SK-N-SH (cell line): ENCODE measurements at regions not wholly inside any gene's neighbourhood (a gene's known extent, or its start where the extent isn't known, plus 50 kb on each side); places are given as distances from the start of the nearest gene placed in this dataset.

Experiments
- CTCF ChIA-PET: fragments of 300-600, 350-600 bp; formaldehyde crosslinking; extraction: SDS; loops from one replicate; lab custom pipeline; 2021; lab: Yijun Ruan, JAX
- POLR2A ChIA-PET: fragments of 350-600 bp; sonication (Branson Sonifier 250); formaldehyde crosslinking; extraction: SDS; loops from one replicate; lab custom pipeline; 2020; ENCODE audit warnings: antibody characterized with exemption, inconsistent platforms; lab: Yijun Ruan, JAX
- DNase-seq: peaks from one replicate; pipeline ENCODE4 v3.0.0; 2012
- H2AFZ ChIP-seq: fragments of 200-600 bp; sonication (generic); 2 replicates; pipeline ENCODE4 v1.8.1; 2016; ENCODE audit warnings: antibody characterized with exemption, mild to moderate bottlenecking, low read depth
- H3F3A ChIP-seq: fragments of 200-600 bp; sonication (generic); replicated peaks from 2 replicates; pipeline ENCODE3; 2016; ENCODE audit warnings: antibody characterized with exemption, mild to moderate bottlenecking; ENCODE audit not compliant: insufficient read depth
- H3K27ac ChIP-seq, 2 experiments: fragments of 200-500 bp in 1 of 2; fragments of 200-600 bp in 1 of 2; sonication (Bioruptor generic) in 1 of 2; sonication (generic), shearing (Covaris generic) in 1 of 2; 2 replicates each; pipeline versions ENCODE4 v1.5.1 to v1.6.1; 2014 to 2016; ENCODE audit warnings: low read depth in 2 of 2, inconsistent platforms in 1 of 2, low read length in 1 of 2, mild to moderate bottlenecking in 1 of 2, mixed read lengths in 1 of 2
- H3K27me3 ChIP-seq: fragments of 200-600 bp; sonication (generic), shearing (Covaris generic); 2 replicates; pipeline ENCODE4 v1.6.1; 2016; ENCODE audit warnings: mixed run types; ENCODE audit not compliant: insufficient read depth
- H3K36me3 ChIP-seq, 2 experiments: fragments of 200-500 bp in 1 of 2; fragments of 200-600 bp in 1 of 2; sonication (Bioruptor generic) in 1 of 2; sonication (generic) in 1 of 2; replicated peaks in 1 of 2; 2 replicates each; pipeline versions ENCODE3 to v1.5.1; 2014 to 2016; ENCODE audit warnings: low read length in 1 of 2, mild to moderate bottlenecking in 1 of 2; ENCODE audit not compliant: insufficient read depth in 2 of 2, control insufficient read depth in 1 of 2
- H3K4me1 ChIP-seq, 2 experiments: fragments of 200-500 bp in 1 of 2; fragments of 200-600 bp in 1 of 2; sonication (Bioruptor generic) in 1 of 2; sonication (generic), shearing (Covaris generic) in 1 of 2; 2 replicates each; pipeline versions ENCODE4 v1.5.1 to v1.6.1; 2014 to 2016; ENCODE audit warnings: low read depth in 1 of 2, low read length in 1 of 2, mixed run types in 1 of 2; ENCODE audit not compliant: insufficient read depth in 2 of 2, control insufficient read depth in 1 of 2
- H3K4me2 ChIP-seq: fragments of 200-600 bp; sonication (generic), shearing (Covaris generic); 2 replicates; pipeline ENCODE4 v1.6.1; 2017; ENCODE audit warnings: mixed run types
- H3K4me3 ChIP-seq, 2 experiments: fragments of 200-500 bp in 1 of 2; fragments of 200-600 bp in 1 of 2; sonication (Bioruptor generic) in 1 of 2; sonication (generic), shearing (Covaris generic) in 1 of 2; 2 replicates each; pipeline versions ENCODE4 v1.5.1 to v1.8.1; 2014 to 2016; ENCODE audit warnings: low read depth in 2 of 2, inconsistent platforms in 1 of 2, low read length in 1 of 2, mild to moderate bottlenecking in 1 of 2, mixed read lengths in 1 of 2, moderate library complexity in 1 of 2
- H3K79me2 ChIP-seq: fragments of 200-600 bp; sonication (generic); 2 replicates; pipeline ENCODE4 v1.8.1; 2017; ENCODE audit warnings: mild to moderate bottlenecking; ENCODE audit not compliant: insufficient read depth
- H3K9ac ChIP-seq: fragments of 200-600 bp; sonication (generic); 2 replicates; pipeline ENCODE4 v1.6.1; 2017; ENCODE audit warnings: mixed run types
- H3K9me2 ChIP-seq: fragments of 200-600 bp; sonication (generic); 2 replicates; pipeline ENCODE4 v1.6.1; 2017; ENCODE audit warnings: mixed run types
- H3K9me3 ChIP-seq: fragments of 200-600 bp; sonication (generic); 2 replicates; pipeline ENCODE4 v1.6.1; 2017; ENCODE audit warnings: mixed run types, mild to moderate bottlenecking, moderate library complexity
- H4K20me1 ChIP-seq: fragments of 200-600 bp; sonication (generic); 2 replicates; pipeline ENCODE4 v1.6.1; 2017; ENCODE audit warnings: mild to moderate bottlenecking, mixed run types; ENCODE audit not compliant: insufficient read depth
- EP300 ChIP-seq, 2 experiments: IDR thresholded peaks; 2 replicates each; pipeline versions ENCODE4 v1.4.0 to v1.6.1; 2012; ENCODE audit warnings: borderline replicate concordance in 1 of 2, low read depth in 1 of 2, low read length in 1 of 2
- EZH2phosphoT487 ChIP-seq: fragments of 200-600 bp; sonication (generic); IDR thresholded peaks from 2 replicates; pipeline ENCODE4 v1.6.1; 2017; ENCODE audit warnings: low read depth, mixed run types, mild to moderate bottlenecking, antibody characterized with exemption, moderate library complexity, borderline replicate concordance
- FOXM1 ChIP-seq: IDR thresholded peaks from 2 replicates; pipeline ENCODE4 v1.4.0; 2012; ENCODE audit warnings: low read depth, mild to moderate bottlenecking
- JUND ChIP-seq: IDR thresholded peaks from 2 replicates; pipeline ENCODE4 v1.4.0; 2012
- MXI1 ChIP-seq: IDR thresholded peaks from 2 replicates; pipeline ENCODE4 v1.6.1; 2012; ENCODE audit warnings: mild to moderate bottlenecking, low read depth, low read length, improper control_type of control experiment
- NFIC ChIP-seq: IDR thresholded peaks from 2 replicates; pipeline ENCODE4 v1.4.0; 2012; ENCODE audit warnings: borderline replicate concordance
- POLR2AphosphoS5 ChIP-seq: IDR thresholded peaks from 2 replicates; pipeline ENCODE4 v1.6.1; 2012; ENCODE audit warnings: low read depth, low read length
- RAD21 ChIP-seq: IDR thresholded peaks from 2 replicates; pipeline ENCODE4 v1.6.1; 2012; ENCODE audit warnings: mild to moderate bottlenecking, low read length
- REST ChIP-seq: IDR thresholded peaks from 2 replicates; pipeline ENCODE4 v1.6.1; 2012; ENCODE audit warnings: mild to moderate bottlenecking, low read depth, low read length, moderate library complexity
- RFX5 ChIP-seq: IDR thresholded peaks from 2 replicates; pipeline ENCODE4 v1.6.1; 2012; ENCODE audit warnings: mild to moderate bottlenecking, improper control_type of control experiment, low read length
- RXRA ChIP-seq: IDR thresholded peaks from 2 replicates; pipeline ENCODE4 v1.4.0; 2012; ENCODE audit warnings: low read depth, mild to moderate bottlenecking, borderline replicate concordance
- SMC3 ChIP-seq: IDR thresholded peaks from 2 replicates; pipeline ENCODE4 v1.6.1; 2012; ENCODE audit warnings: low read depth, low read length, improper control_type of control experiment
- TAF1 ChIP-seq: IDR thresholded peaks from 2 replicates; pipeline ENCODE4 v1.6.1; 2012; ENCODE audit warnings: low read depth, mild to moderate bottlenecking, low read length, moderate library complexity, borderline replicate concordance
- USF1 ChIP-seq: IDR thresholded peaks from 2 replicates; pipeline ENCODE4 v1.4.0; 2012; ENCODE audit warnings: low read depth, borderline replicate concordance
- USF2 ChIP-seq: fragments of 150-350 bp; IDR thresholded peaks from 2 replicates; pipeline ENCODE4 v1.6.1; 2017; ENCODE audit warnings: antibody characterized with exemption, low read length, low read depth, borderline replicate concordance
- YY1 ChIP-seq: IDR thresholded peaks from 2 replicates; pipeline ENCODE4 v1.4.0; 2012; ENCODE audit warnings: low read depth, mild to moderate bottlenecking
- WGBS: methylation state at CpG from one replicate; pipeline ENCODE4 v1.1.6; 2017; ENCODE audit warnings: low lambda C conversion rate; 5-methylcytosine and 5-hydroxymethylcytosine counted together

- Histone ChIP-seq H3K4me1 (peaks cover 0 to 14% of the 10 kb centered on the region in 2 experiments; a peak in 1 of 4 replicates), H3K4me2 (no peak overlapping the region), H3K9me3 (no peaks in the 10 kb centered on the region), H4K20me1 (no peaks in the 10 kb centered on the region), H3K9ac (no peak overlapping the region), H3K36me3 (no peaks in the 10 kb centered on the region), H3K79me2 (no peaks in the 10 kb centered on the region), H3K27ac (no peak overlapping the region), H3K9me2 (no peaks in the 10 kb centered on the region), H3K4me3 (no peak overlapping the region), H3K27me3 (no peaks in the 10 kb centered on the region), H3F3A (no peaks in the 10 kb centered on the region), H2AFZ (no peak overlapping the region)
- TF ChIP-seq JUND (no peak), RXRA (0 out of 2 replicates have a peak, but pooled peaks have one; percentile 7)
- WGBS: 87% methylated on average over 6 of the region's 6 CpGs
- CTCF ChIA-PET: interaction anchor here (1.5 to 2.4 kb wide), 3 partner anchors 33 to 39 kb away, joined by 3 to 9 read pairs (median 6); no protein-coding TSS in a partner anchor
- DNase-seq: no peak
- POLR2A ChIA-PET: no interaction called here
Measured at GRCh38 chr1:94299627-94300553, 62.5 kb upstream of the ARHGAP29 start.

- ChIA-PET CTCF (interaction anchor here (1.5 to 2.4 kb wide), 3 partner anchors 34 to 38 kb away, joined by 3 to 9 read pairs (median 6); no protein-coding TSS in a partner anchor), POLR2A (no interaction called here)
- 43% methylated on average over 2 of the region's 2 CpGs for WGBS
- Histone ChIP-seq H3K79me2 (no peaks in the 10 kb centered on the region), H3K9me2 (no peaks in the 10 kb centered on the region), H2AFZ (peak overlapping the region; percentile 37; the same call in 1 of the 2 replicates), H3K4me3 (no peak overlapping the region), H3K9me3 (no peaks in the 10 kb centered on the region), H3K4me1 (peaks cover 0 to 14% of the 10 kb centered on the region in 2 experiments; a peak in 1 of 4 replicates), H3K9ac (no peak overlapping the region), H4K20me1 (no peaks in the 10 kb centered on the region), H3K4me2 (no peak overlapping the region), H3F3A (no peaks in the 10 kb centered on the region), H3K36me3 (no peaks in the 10 kb centered on the region), H3K27ac (no peak overlapping the region), H3K27me3 (no peaks in the 10 kb centered on the region)
- DNase-seq: no peak
- TF ChIP-seq POLR2AphosphoS5: no peak
- no peak for TF ChIP-seq SMC3
- no peak for TF ChIP-seq YY1
- no peak for TF ChIP-seq USF1
- TF ChIP-seq TAF1: no peak
- no peak for TF ChIP-seq NFIC
- no peak for TF ChIP-seq RAD21
- no peak for TF ChIP-seq EZH2phosphoT487
- no peak for TF ChIP-seq REST
- no peak for TF ChIP-seq MXI1
- no peak for TF ChIP-seq EP300 (IDR thresholded peaks at IDR 0.05; ENCODE audit: borderline replicate concordance in 1 of 2, low read depth in 1 of 2, low read length in 1 of 2)
- no peak for TF ChIP-seq RFX5
- no peak for TF ChIP-seq USF2
- TF ChIP-seq FOXM1: no peak
Measured at GRCh38 chr1:94298861-94299260, 61.5 kb upstream of the ARHGAP29 start.
